IMR-90 (cell line): ENCODE measurements at regions not wholly inside any gene's neighbourhood (a gene's known extent, or its start where the extent isn't known, plus 50 kb on each side); places are given as distances from the start of the nearest gene placed in this dataset.
A peak's percentile ranks its signal among the peaks of the same experiment; 100 is the strongest.

Experiments used
- ATAC-seq: fragments of 200-7000 bp; cut with Tn5 transposase; 2 replicates; pipeline ENCODE4 v1.9.1; 2020; ENCODE audit warnings: low read depth, mild to moderate bottlenecking, moderate library complexity
- BruUV-seq: library from RNA; stranded (reverse); fragments of 400-500 nt; replicated peaks from 2 replicates; lab custom pipeline; 2021; lab: Mats Ljungman, UMichigan
- CTCF ChIA-PET: fragments of 300-600 bp; formaldehyde crosslinking; extraction: SDS; loops from one replicate; lab custom pipeline; 2021; ENCODE audit warnings: antibody characterized with exemption; lab: Yijun Ruan, JAX
- POLR2A ChIA-PET: fragments of 300-600 bp; sonication (Branson Sonifier 250); formaldehyde crosslinking; loops from one replicate; lab custom pipeline; 2022; ENCODE audit warnings: antibody characterized with exemption; ENCODE audit not compliant: unreplicated experiment; lab: Charles Lee
- DNase-seq: peaks from one replicate; pipeline ENCODE4 v3.0.0; 2013
- H2AFZ ChIP-seq: replicated peaks from 2 replicates; pipeline ENCODE3; 2013; ENCODE audit warnings: low read length, mild to moderate bottlenecking; ENCODE audit not compliant: poor library complexity
- H2AK5ac ChIP-seq: 2 replicates; pipeline ENCODE4 v1.6.1; 2013; ENCODE audit warnings: low read depth, low read length, inconsistent platforms
- H2AK9ac ChIP-seq: replicated peaks from 2 replicates; pipeline ENCODE3; 2013; ENCODE audit warnings: mild to moderate bottlenecking, low read depth, low read length, moderate library complexity; ENCODE audit not compliant: poor library complexity
- H2BK120ac ChIP-seq: 2 replicates; pipeline ENCODE4 v1.6.1; 2013; ENCODE audit warnings: low read depth, low read length, inconsistent platforms
- H2BK15ac ChIP-seq: 3 replicates; pipeline ENCODE4 v1.6.1; 2013; ENCODE audit warnings: low read depth, low read length, inconsistent platforms
- H2BK20ac ChIP-seq: 2 replicates; pipeline ENCODE4 v1.6.1; 2013; ENCODE audit warnings: low read depth, mild to moderate bottlenecking, inconsistent platforms, low read length, moderate library complexity
- H2BK5ac ChIP-seq: 2 replicates; pipeline ENCODE4 v1.6.1; 2013; ENCODE audit warnings: mild to moderate bottlenecking, low read depth, low read length, inconsistent platforms; ENCODE audit not compliant: poor library complexity, severe bottlenecking
- H3K14ac ChIP-seq: replicated peaks from 2 replicates; pipeline ENCODE4 v1.6.1; 2013; ENCODE audit warnings: low read depth, low read length, inconsistent platforms
- H3K18ac ChIP-seq: 2 replicates; pipeline ENCODE4 v1.6.1; 2013; ENCODE audit warnings: low read depth, low read length, control low read depth
- H3K23ac ChIP-seq: 2 replicates; pipeline ENCODE4 v1.6.1; 2013; ENCODE audit warnings: low read depth, low read length, inconsistent platforms
- H3K27ac ChIP-seq: 2 replicates; pipeline ENCODE4 v1.5.1; 2013; ENCODE audit warnings: mild to moderate bottlenecking, control low read depth, low read length; ENCODE audit not compliant: insufficient read depth
- H3K27me3 ChIP-seq: 2 replicates; pipeline ENCODE4 v1.6.1; 2013; ENCODE audit warnings: low read length; ENCODE audit not compliant: control insufficient read depth, insufficient read depth
- H3K36me3 ChIP-seq: 2 replicates; pipeline ENCODE4 v1.6.1; 2013; ENCODE audit warnings: low read length, mixed read lengths; ENCODE audit not compliant: control insufficient read depth, insufficient read depth
- H3K4ac ChIP-seq: 2 replicates; pipeline ENCODE4 v1.6.1; 2013; ENCODE audit warnings: low read depth, low read length, inconsistent platforms
- H3K4me1 ChIP-seq: 2 replicates; pipeline ENCODE4 v1.6.1; 2013; ENCODE audit warnings: low read length, mixed read lengths; ENCODE audit not compliant: control insufficient read depth, insufficient read depth
- H3K4me2 ChIP-seq: 2 replicates; pipeline ENCODE4 v1.6.1; 2013; ENCODE audit warnings: low read depth, mild to moderate bottlenecking, control low read depth, low read length, moderate library complexity
- H3K4me3 ChIP-seq: 2 replicates; pipeline ENCODE4 v1.5.1; 2013; ENCODE audit warnings: low read depth, mild to moderate bottlenecking, control low read depth, low read length, moderate library complexity; ENCODE audit not compliant: insufficient read depth
- H3K56ac ChIP-seq: 2 replicates; pipeline ENCODE4 v1.6.1; 2013; ENCODE audit warnings: low read length, inconsistent platforms; ENCODE audit not compliant: insufficient read depth; ENCODE audit errors: extremely low read depth
- H3K79me1 ChIP-seq, 2 experiments: 2 replicates each; pipeline ENCODE4 v1.6.1; 2013; ENCODE audit warnings: low read length in 2 of 2, inconsistent platforms in 1 of 2, low read depth in 1 of 2
- H3K9ac ChIP-seq: 2 replicates; pipeline ENCODE4 v1.6.1; 2013; ENCODE audit warnings: low read depth, low read length, control low read depth
- H3K9me1 ChIP-seq: 2 replicates; pipeline ENCODE4 v1.6.1; 2013; ENCODE audit warnings: low read length, inconsistent platforms; ENCODE audit not compliant: insufficient read depth
- H3K9me3 ChIP-seq: 2 replicates; pipeline ENCODE4 v1.6.1; 2013; ENCODE audit warnings: low read length; ENCODE audit not compliant: control insufficient read depth, insufficient read depth
- H4K20me1 ChIP-seq: 2 replicates; pipeline ENCODE4 v1.6.1; 2013; ENCODE audit warnings: low read length, inconsistent platforms; ENCODE audit not compliant: insufficient read depth
- H4K5ac ChIP-seq: 2 replicates; pipeline ENCODE4 v1.6.1; 2013; ENCODE audit warnings: mild to moderate bottlenecking, low read depth, low read length, control low read depth
- H4K8ac ChIP-seq, 2 experiments: 2 replicates each; pipeline ENCODE4 v1.6.1; 2013; ENCODE audit warnings: low read depth in 2 of 2, low read length in 2 of 2, control low read depth in 1 of 2, inconsistent platforms in 1 of 2
- H4K91ac ChIP-seq: 2 replicates; pipeline ENCODE4 v1.6.1; 2013; ENCODE audit warnings: low read depth, low read length, inconsistent platforms; ENCODE audit not compliant: insufficient read depth
- FOS ChIP-seq: fragments of 150-350 bp; IDR thresholded peaks from 2 replicates; pipeline ENCODE4 v1.6.1; 2016; ENCODE audit warnings: low read depth, low read length
- MAFK ChIP-seq: IDR thresholded peaks from 2 replicates; pipeline ENCODE4 v1.6.1; 2012; ENCODE audit warnings: low read depth, low read length, improper control_type of control experiment
- MAZ ChIP-seq: IDR thresholded peaks from 2 replicates; pipeline ENCODE4 v1.6.1; 2012; ENCODE audit warnings: low read depth, mild to moderate bottlenecking, low read length, improper control_type of control experiment, moderate library complexity, borderline replicate concordance
- MXI1 ChIP-seq: IDR thresholded peaks from 2 replicates; pipeline ENCODE4 v1.6.1; 2012; ENCODE audit warnings: low read depth, mild to moderate bottlenecking, low read length, moderate library complexity, borderline replicate concordance
- RFX5 ChIP-seq: IDR thresholded peaks from 2 replicates; pipeline ENCODE4 v1.8.0; 2012; ENCODE audit warnings: low read depth, mild to moderate bottlenecking, low read length, moderate library complexity
- USF2 ChIP-seq: fragments of 150-350 bp; IDR thresholded peaks from 2 replicates; pipeline ENCODE4 v1.6.1; 2017; ENCODE audit warnings: mild to moderate bottlenecking, antibody characterized with exemption, low read length, low read depth
- WGBS, 2 experiments: methylation state at CpG; one replicate each; pipeline versions ENCODE4 v1.1.5 to v1.1.7; 2013; ENCODE audit warnings: missing lambda C conversion rate in 2 of 2; ENCODE audit not compliant: insufficient read length in 1 of 2; ENCODE audit errors: extremely low coverage in 2 of 2; 5-methylcytosine and 5-hydroxymethylcytosine counted together
- dilution Hi-C: fragments of 300-500 bp; cut with HindIII; formaldehyde crosslinking; loops from one replicate; pipeline ENCODE4 v1.14.3; 2018; ENCODE audit warnings: low sequenced_read_pairs; ENCODE audit not compliant: unreplicated experiment
- in situ Hi-C: fragments of 300-500 bp; cut with MboI; formaldehyde crosslinking; loops from 3 replicates; pipeline ENCODE4 v1.14.3; 2019; ENCODE audit warnings: low sequenced_read_pairs, inconsistent platforms, mixed read lengths
- intact Hi-C: fragments of 100-400 bp; cut with micrococcal nuclease; formaldehyde crosslinking; loops from 2 replicates; pipeline ENCODE4 v1.10.0; 2022

- TF ChIP-seq FOS: no peak
These were observed 266.7 kb upstream of the KLF6 start (continued) for GRCh38 chr10:4051641-4052151.

GRCh38 chr10:4051011-4051640 is 266.1 kb upstream of the KLF6 start:
- Histone ChIP-seq H3K9me1 (0 out of 2 replicates have a peak, but pooled peaks cover 4% of the 10 kb centered on the region), H3K23ac (peak overlapping the region; percentile 84), H3K4ac (peak overlapping the region; percentile 14; the same call in 1 of the 2 replicates), H3K14ac (peak overlapping the region; percentile 86), H3K36me3 (no peaks in the 10 kb centered on the region), H2BK5ac (peak overlapping the region; percentile 40), H4K8ac (peak overlapping the region; percentile 14 to 86; a peak in 3 of 4 replicates), H4K20me1 (no peaks in the 10 kb centered on the region), H2AK9ac (no peak overlapping the region), H2BK15ac (peak overlapping the region; percentile 12; the same call in 2 of the 3 replicates), H2BK120ac (peak overlapping the region; percentile 79), H2AFZ (peak overlapping the region; percentile 46), H3K4me2 (peak overlapping the region; percentile 70), H3K4me1 (peaks cover 5% of the 10 kb centered on the region; the same call in 1 of the 2 replicates), H3K9me3 (no peaks in the 10 kb centered on the region), H4K91ac (peak overlapping the region; percentile 31; the same call in 1 of the 2 replicates), H3K27me3 (no peaks in the 10 kb centered on the region), H3K27ac (peak overlapping the region; percentile 35; the same call in 1 of the 2 replicates), H3K18ac (peak overlapping the region; percentile 31), H3K4me3 (peak overlapping the region; percentile 29; the same call in 1 of the 2 replicates), H3K79me1 (0 out of 4 replicates have a peak, but pooled peaks cover 0 to 3% of the 10 kb centered on the region in 2 experiments), H3K56ac (peak overlapping the region; percentile 42; the same call in 1 of the 2 replicates), H2BK20ac (peak overlapping the region; percentile 68; the same call in 1 of the 2 replicates), H3K9ac (peak overlapping the region; percentile 29; the same call in 1 of the 2 replicates), H2AK5ac (no peak overlapping the region), H4K5ac (peak overlapping the region; percentile 77)
- no peak for TF ChIP-seq MAZ
- TF ChIP-seq MAFK: no peak
- peak; percentile 31; the same call in 1 of the 2 replicates for TF ChIP-seq MXI1
- no peak for TF ChIP-seq USF2
- TF ChIP-seq RFX5: no peak
- in situ Hi-C loops (no loop called here), intact Hi-C loops (no loop called here), dilution Hi-C loops (no loop called here)
- CTCF ChIA-PET: interaction anchor here (0.6 kb wide), 1 partner anchor 19 kb away, joined by 4 read pairs; no protein-coding TSS in a partner anchor
- ATAC-seq (peak; percentile 79), DNase-seq (peak; percentile 58)
- POLR2A ChIA-PET: interaction anchor here (1.1 kb wide), 1 partner anchor 14 kb away, joined by 3 read pairs; no protein-coding TSS in a partner anchor
- BruUV-seq: no TSS peak
- no CpG with 5 or more reads among the region's 8 CpGs for WGBS, 2 experiments
